B cell (primary cell): ENCODE measurements at regions not wholly inside any gene's neighbourhood (a gene's known extent, or its start where the extent isn't known, plus 50 kb on each side); places are given as distances from the start of the nearest gene placed in this dataset.

ENCODE experiments used
- ATAC-seq: fragments of 200-7000 bp; cut with Tn5 transposase; one replicate; pipeline ENCODE4 v1.10.0; 2021; ENCODE audit warnings: low read depth, mild to moderate bottlenecking, moderate number of reproducible peaks, moderate library complexity
- CTCF ChIA-PET: fragments of 350-600 bp; sonication (Branson Sonifier 250); formaldehyde crosslinking; loops from one replicate; lab custom pipeline; 2021; ENCODE audit warnings: antibody characterized with exemption, inconsistent platforms; lab: Charles Lee
- POLR2A ChIA-PET: fragments of 350-600 bp; sonication (Branson Sonifier 250); formaldehyde crosslinking; loops from one replicate; lab custom pipeline; 2021; ENCODE audit warnings: antibody characterized with exemption; lab: Charles Lee
- DNase-seq: peaks from one replicate; pipeline ENCODE4 v3.0.0; 2013
- H2AFZ ChIP-seq: 2 replicates; pipeline ENCODE4 v1.6.1; 2012; ENCODE audit warnings: mild to moderate bottlenecking, low read depth, low read length; ENCODE audit not compliant: insufficient read depth, poor library complexity, severe bottlenecking
- H3K27ac ChIP-seq, 2 donors: 1 replicate in 1 of 2; 2 replicates in 1 of 2; pipeline ENCODE4 v1.5.1; 2012 to 2013; ENCODE audit warnings: low read length in 2 of 2, mild to moderate bottlenecking in 2 of 2, moderate library complexity in 1 of 2
- H3K27me3 ChIP-seq, 4 experiments: fragments of 200-600 bp in 1 of 4; sonication (generic) in 1 of 4; replicated peaks in 1 of 4; 1 replicate in 2 of 4; 2 replicates in 2 of 4; pipeline versions ENCODE4 v1.6.1 to v1.7.0; 2013 to 2016; ENCODE audit warnings: low read length in 3 of 4, mild to moderate bottlenecking in 2 of 4, mixed read lengths in 1 of 4, moderate library complexity in 1 of 4; ENCODE audit not compliant: insufficient read depth in 4 of 4, control insufficient read depth in 3 of 4; ENCODE audit errors: control extremely low read depth in 1 of 4
- H3K36me3 ChIP-seq, 2 experiments: replicated peaks in 1 of 2; 1 replicate in 1 of 2; 2 replicates in 1 of 2; pipeline versions ENCODE4 v1.6.1 to v1.7.1; 2013; ENCODE audit warnings: low read length in 1 of 2; ENCODE audit not compliant: insufficient read depth in 2 of 2, control insufficient read depth in 1 of 2; ENCODE audit errors: control extremely low read depth in 1 of 2, extremely low read depth in 1 of 2
- H3K4me1 ChIP-seq, 2 donors: fragments of 200-600 bp in 1 of 2; sonication (generic) in 1 of 2; 1 replicate in 1 of 2; 2 replicates in 1 of 2; pipeline versions ENCODE4 v1.5.1 to v1.6.1; 2013 to 2017; ENCODE audit warnings: low read length in 2 of 2; ENCODE audit not compliant: control insufficient read depth in 2 of 2, insufficient read depth in 2 of 2
- H3K4me2 ChIP-seq: replicated peaks from 2 replicates; pipeline ENCODE3; 2012; ENCODE audit warnings: mild to moderate bottlenecking, low read depth, low read length; ENCODE audit not compliant: poor library complexity, severe bottlenecking
- H3K4me3 ChIP-seq, 5 experiments: fragments of 200-600 bp in 1 of 5; sonication (generic) in 1 of 5; 1 replicate in 3 of 5; 2 replicates in 2 of 5; pipeline versions ENCODE4 v1.5.1 to v1.7.0; 2011 to 2016; ENCODE audit warnings: low read length in 4 of 5, mild to moderate bottlenecking in 4 of 5, low read depth in 2 of 5, control low read depth in 1 of 5, moderate library complexity in 1 of 5; ENCODE audit not compliant: insufficient read depth in 1 of 5; ENCODE audit errors: control extremely low read depth in 1 of 5, extremely low read depth in 1 of 5
- H3K79me2 ChIP-seq: fragments of 200-600 bp; sonication (generic); one replicate; pipeline ENCODE4 v1.6.0; 2016; ENCODE audit warnings: low read length; ENCODE audit not compliant: control insufficient read depth, insufficient read depth
- H3K9ac ChIP-seq: fragments of 200-600 bp; sonication (generic); 2 replicates; pipeline ENCODE4 v1.6.1; 2017; ENCODE audit warnings: mild to moderate bottlenecking, low read length, moderate library complexity
- H3K9me3 ChIP-seq, 3 donors: one replicate each; pipeline versions ENCODE4 v1.6.1 to v1.7.1; 2013; ENCODE audit warnings: low read length in 2 of 3; ENCODE audit not compliant: control insufficient read depth in 2 of 3, insufficient read depth in 1 of 3; ENCODE audit errors: control extremely low read depth in 1 of 3
- H4K20me1 ChIP-seq: 2 replicates; pipeline ENCODE4 v1.6.0; 2012; ENCODE audit warnings: mild to moderate bottlenecking, low read length; ENCODE audit not compliant: insufficient read depth, control insufficient read depth, poor library complexity, severe bottlenecking
- H3K27ac Mint-ChIP-seq: one replicate; pipeline ENCODE4 v1.8.0; 2021; ENCODE audit warnings: mixed read lengths
- H3K27me3 Mint-ChIP-seq: one replicate; pipeline ENCODE4 v1.8.0; 2021; ENCODE audit warnings: mixed read lengths
- H3K4me1 Mint-ChIP-seq: one replicate; pipeline ENCODE4 v1.8.0; 2021; ENCODE audit warnings: mixed read lengths
- H3K4me3 Mint-ChIP-seq: one replicate; pipeline ENCODE4 v1.8.0; 2021; ENCODE audit warnings: mixed read lengths
- H3K9me3 Mint-ChIP-seq: one replicate; pipeline ENCODE4 v1.8.0; 2022; ENCODE audit warnings: mixed read lengths; ENCODE audit not compliant: insufficient read depth
- CTCF ChIP-seq: fragments of 200-600 bp; IDR thresholded peaks from one replicate; pipeline ENCODE4 v1.8.0; 2022; ENCODE audit warnings: antibody characterized with exemption, mild to moderate bottlenecking
- EZH2 ChIP-seq: IDR thresholded peaks from 2 replicates; pipeline ENCODE4 v1.6.1; 2012; ENCODE audit warnings: borderline replicate concordance, low read depth, mild to moderate bottlenecking, moderate library complexity, low read length; ENCODE audit not compliant: insufficient read depth, poor library complexity, severe bottlenecking
- WGBS: methylation state at CpG from one replicate; pipeline ENCODE4 v1.1.5; 2013; ENCODE audit warnings: missing lambda C conversion rate; ENCODE audit not compliant: insufficient coverage; 5-methylcytosine and 5-hydroxymethylcytosine counted together
- intact Hi-C: fragments of 100-400 bp; cut with micrococcal nuclease; formaldehyde crosslinking; loops from one replicate; pipeline ENCODE4 v1.10.0; 2022

GRCh38 chr1:68785328-68785727 lies 288.4 kb upstream of the DEPDC1 start:
- ChIA-PET CTCF (no interaction called here), POLR2A (no interaction called here)
- no peak overlapping the region for H3K27ac ChIP-seq
- H3K9me3 ChIP-seq = peaks cover 0 to 8% (median 0%) of the 10 kb centered on the region in 3 donors
- intact Hi-C loops = no loop called here
- H3K36me3 ChIP-seq = no peaks in the 10 kb centered on the region
- H4K20me1 ChIP-seq = no peaks in the 10 kb centered on the region
- DNase-seq (no peak), ATAC-seq (no peak)
- TF ChIP-seq CTCF = no peak
- no peak for TF ChIP-seq EZH2
- H3K27me3 ChIP-seq = no peaks in the 10 kb centered on the region
- H3K4me2 ChIP-seq = no peak overlapping the region
- Mint-ChIP-seq H3K4me3 (no peak overlapping the region), H3K9me3 (no peaks in the 10 kb centered on the region), H3K4me1 (no peaks in the 10 kb centered on the region), H3K27me3 (no peaks in the 10 kb centered on the region), H3K27ac (no peak overlapping the region)
- H2AFZ ChIP-seq = no peak overlapping the region
- H3K4me1 ChIP-seq = no peaks in the 10 kb centered on the region
- no peak overlapping the region for H3K4me3 ChIP-seq
- no peak overlapping the region for H3K9ac ChIP-seq
- WGBS = no CpG with 5 or more reads among the region's 2 CpGs
- H3K79me2 ChIP-seq = no peaks in the 10 kb centered on the region

DNA sequence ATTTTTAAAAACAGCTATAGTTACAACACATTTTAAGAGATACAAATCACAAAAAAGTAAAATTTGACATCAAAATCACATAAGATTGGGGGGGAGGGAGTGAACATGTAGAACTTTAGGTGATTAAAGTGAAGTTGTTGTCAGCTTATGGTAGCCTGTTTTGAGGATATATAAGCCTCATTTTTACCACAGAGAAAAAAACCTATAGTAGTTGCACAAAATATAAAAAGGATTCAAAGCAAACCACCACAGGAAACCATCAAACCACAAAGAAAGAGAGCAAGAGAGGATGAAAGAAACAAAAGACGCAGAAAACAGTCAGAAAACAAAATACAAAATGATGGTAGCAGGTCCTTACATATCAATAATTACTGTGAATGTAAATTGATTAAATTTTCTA lies 291.9 kb upstream of the DEPDC1 start:
- no peaks in the 10 kb centered on the region for H3K27me3 Mint-ChIP-seq
- Histone ChIP-seq H3K4me3 (no peak overlapping the region), H4K20me1 (no peaks in the 10 kb centered on the region), H3K9me3 (no peaks in the 10 kb centered on the region), H3K36me3 (no peaks in the 10 kb centered on the region), H3K79me2 (no peaks in the 10 kb centered on the region), H3K4me1 (no peaks in the 10 kb centered on the region), H2AFZ (no peak overlapping the region), H3K4me2 (no peak overlapping the region), H3K27me3 (no peaks in the 10 kb centered on the region), H3K27ac (no peak overlapping the region), H3K9ac (no peak overlapping the region)
- DNase-seq (no peak), ATAC-seq (no peak)
- no peak overlapping the region for H3K4me3 Mint-ChIP-seq
- no peaks in the 10 kb centered on the region for H3K4me1 Mint-ChIP-seq
- H3K27ac Mint-ChIP-seq = no peak overlapping the region
- WGBS = no CpG with 5 or more reads among the region's 1 CpG
- TF ChIP-seq CTCF (no peak), EZH2 (no peak)
- no peaks in the 10 kb centered on the region for H3K9me3 Mint-ChIP-seq
- ChIA-PET POLR2A (no interaction called here), CTCF (no interaction called here)
- intact Hi-C loops = no loop called here
